ENCODE measurements at regions not wholly inside any gene's neighbourhood (a gene's known extent, or its start where the extent isn't known, plus 50 kb on each side); places are given as distances from the start of the nearest gene placed in this dataset.

- intact Hi-C loops (cut with DNase I), result no loop called here
- H3K9me3 ChIP-seq, result no peaks in the 10 kb centered on the region
- TF ChIP-seq CTCF (IDR thresholded peaks at IDR 0.05) (no peak), POLR2A (IDR thresholded peaks at IDR 0.05; ENCODE audit: low read depth) (no peak), EP300 (IDR thresholded peaks at IDR 0.05) (no peak), POLR2AphosphoS5 (IDR thresholded peaks at IDR 0.05) (no peak)
- 68% methylated on average over 4 of the region's 4 CpGs for WGBS
- no peaks in the 10 kb centered on the region for H3K36me3 ChIP-seq
- H3K4me3 ChIP-seq, result no peak overlapping the region
- no peak for DNase-seq (ENCODE audit: extremely low spot score)
- no peak overlapping the region for H3K27ac ChIP-seq (replicated peaks in 1 of 4)
- no peaks in the 10 kb centered on the region for H3K4me1 ChIP-seq
- no peaks in the 10 kb centered on the region for H3K27me3 ChIP-seq
Observed at GRCh38 chrX:44621078-44621477, 78.4 kb upstream of the FUNDC1 start.

- no peak overlapping the region for H3K4me3 ChIP-seq
- no peaks in the 10 kb centered on the region for H3K27me3 ChIP-seq
- no peak for DNase-seq (ENCODE audit: extremely low spot score)
- TF ChIP-seq CTCF (IDR thresholded peaks at IDR 0.05) (no peak), POLR2AphosphoS5 (IDR thresholded peaks at IDR 0.05) (no peak), POLR2A (IDR thresholded peaks at IDR 0.05; ENCODE audit: low read depth) (no peak)
- no peaks in the 10 kb centered on the region for H3K9me3 ChIP-seq
- no peak overlapping the region for H3K27ac ChIP-seq (replicated peaks in 1 of 4)
- intact Hi-C loops (cut with DNase I), result no loop called here
- 90% methylated on average over 4 of the region's 4 CpGs for WGBS
- H3K4me1 ChIP-seq, result no peaks in the 10 kb centered on the region
- no peaks in the 10 kb centered on the region for H3K36me3 ChIP-seq
Observed at GRCh38 chrX:44619039-44619438, 76.4 kb upstream of the FUNDC1 start.

- Histone ChIP-seq H3K36me3 (no peaks in the 10 kb centered on the region), H3K4me3 (no peak overlapping the region), H3K27me3 (no peaks in the 10 kb centered on the region), H3K27ac (replicated peaks in 1 of 4) (no peak overlapping the region), H3K9me3 (no peaks in the 10 kb centered on the region), H3K4me1 (no peaks in the 10 kb centered on the region)
- intact Hi-C loops (cut with DNase I), result no loop called here
- 41% methylated on average over 2 of the region's 2 CpGs for WGBS
- TF ChIP-seq EP300 (IDR thresholded peaks at IDR 0.05), result no peak
- no peak for TF ChIP-seq CTCF (IDR thresholded peaks at IDR 0.05)
- TF ChIP-seq POLR2A (IDR thresholded peaks at IDR 0.05; ENCODE audit: low read depth), result no peak
- TF ChIP-seq POLR2AphosphoS5 (IDR thresholded peaks at IDR 0.05), result no peak
- DNase-seq (ENCODE audit: extremely low spot score), result no peak
Observed at GRCh38 chrX:44596277-44596676, 53.6 kb upstream of the FUNDC1 start.

Small RNAs in the stretch of these regions (small RNA-seq; reads per million reads assigned to genes)
- 0 reads per million in 3 donors for gene RN7SL291P
